ENCODE measurements at regions not wholly inside any gene's neighbourhood (a gene's known extent, or its start where the extent isn't known, plus 50 kb on each side); places are given as distances from the start of the nearest gene placed in this dataset.

- Histone ChIP-seq H3K27ac (ENCODE audit: low read depth, low read length, poor library complexity, severe bottlenecking) (no peak overlapping the region), H3K9me3 (ENCODE audit: low read length) (no peaks in the 10 kb centered on the region), H3K36me3 (ENCODE audit: insufficient read depth, low read length) (no peaks in the 10 kb centered on the region), H3K79me2 (ENCODE audit: insufficient read depth, low read depth, low read length) (no peaks in the 10 kb centered on the region), H3K4me3 (ENCODE audit: low read depth, low read length, poor library complexity, severe bottlenecking) (no peak overlapping the region), H3K9me2 (ENCODE audit: insufficient read depth, low read length) (no peaks in the 10 kb centered on the region), H2AFZ (ENCODE audit: low read length) (no peak overlapping the region), H3K4me2 (ENCODE audit: low read length) (no peak overlapping the region), H3K4me1 (ENCODE audit: insufficient read depth, low read length, poor library complexity, severe bottlenecking) (no peaks in the 10 kb centered on the region), H4K20me1 (ENCODE audit: insufficient read depth, low read length) (no peaks in the 10 kb centered on the region)
- ChIA-PET CTCF (ENCODE audit: unreplicated experiment) (no interaction called here), POLR2A (no interaction called here)
- intact Hi-C loops (cut with micrococcal nuclease; ENCODE audit: unreplicated experiment) = no loop called here
- no peak for DNase-seq (ENCODE audit: low spot score)
- no TSS peak for BruUV-seq (replicated peaks)
- TF ChIP-seq EZH2phosphoT487 (IDR thresholded peaks at IDR 0.05; ENCODE audit: borderline replicate concordance, low read depth, low read length) = no peak
- TF ChIP-seq, protein P1, sequence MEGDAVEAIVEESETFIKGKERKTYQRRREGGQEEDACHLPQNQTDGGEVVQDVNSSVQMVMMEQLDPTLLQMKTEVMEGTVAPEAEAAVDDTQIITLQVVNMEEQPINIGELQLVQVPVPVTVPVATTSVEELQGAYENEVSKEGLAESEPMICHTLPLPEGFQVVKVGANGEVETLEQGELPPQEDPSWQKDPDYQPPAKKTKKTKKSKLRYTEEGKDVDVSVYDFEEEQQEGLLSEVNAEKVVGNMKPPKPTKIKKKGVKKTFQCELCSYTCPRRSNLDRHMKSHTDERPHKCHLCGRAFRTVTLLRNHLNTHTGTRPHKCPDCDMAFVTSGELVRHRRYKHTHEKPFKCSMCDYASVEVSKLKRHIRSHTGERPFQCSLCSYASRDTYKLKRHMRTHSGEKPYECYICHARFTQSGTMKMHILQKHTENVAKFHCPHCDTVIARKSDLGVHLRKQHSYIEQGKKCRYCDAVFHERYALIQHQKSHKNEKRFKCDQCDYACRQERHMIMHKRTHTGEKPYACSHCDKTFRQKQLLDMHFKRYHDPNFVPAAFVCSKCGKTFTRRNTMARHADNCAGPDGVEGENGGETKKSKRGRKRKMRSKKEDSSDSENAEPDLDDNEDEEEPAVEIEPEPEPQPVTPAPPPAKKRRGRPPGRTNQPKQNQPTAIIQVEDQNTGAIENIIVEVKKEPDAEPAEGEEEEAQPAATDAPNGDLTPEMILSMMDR (conservative IDR thresholded peaks at IDR 0.05; ENCODE audit: low read length) = no peak
Observed at GRCh38 chr1:189192741-189193520, 1284.7 kb downstream of the BRINP3 start.

GRCh38 chr1:189205863-189206262 lies 1271.8 kb downstream of the BRINP3 start:
- CTCF ChIA-PET (ENCODE audit: unreplicated experiment) = no interaction called here
- TF ChIP-seq, protein P1 (conservative IDR thresholded peaks at IDR 0.05; ENCODE audit: low read length) = no peak
- TF ChIP-seq EZH2phosphoT487 (IDR thresholded peaks at IDR 0.05; ENCODE audit: borderline replicate concordance, low read depth, low read length) = no peak
- POLR2A ChIA-PET = no interaction called here
- H3K36me3 ChIP-seq (ENCODE audit: insufficient read depth, low read length) = no peaks in the 10 kb centered on the region
- no peaks in the 10 kb centered on the region for H3K9me3 ChIP-seq (ENCODE audit: low read length)
- no peaks in the 10 kb centered on the region for H3K79me2 ChIP-seq (ENCODE audit: insufficient read depth, low read depth, low read length)
- no peaks in the 10 kb centered on the region for H4K20me1 ChIP-seq (ENCODE audit: insufficient read depth, low read length)
- no peaks in the 10 kb centered on the region for H3K4me1 ChIP-seq (ENCODE audit: insufficient read depth, low read length, poor library complexity, severe bottlenecking)
- no peak overlapping the region for H3K4me3 ChIP-seq (ENCODE audit: low read depth, low read length, poor library complexity, severe bottlenecking)
- no peak overlapping the region for H3K27ac ChIP-seq (ENCODE audit: low read depth, low read length, poor library complexity, severe bottlenecking)
- DNase-seq (ENCODE audit: low spot score) = no peak
- no peak overlapping the region for H2AFZ ChIP-seq (ENCODE audit: low read length)
- BruUV-seq (replicated peaks) = no TSS peak
- no peaks in the 10 kb centered on the region for H3K9me2 ChIP-seq (ENCODE audit: insufficient read depth, low read length)
- intact Hi-C loops (cut with micrococcal nuclease; ENCODE audit: unreplicated experiment) = no loop called here
- H3K4me2 ChIP-seq (ENCODE audit: low read length) = no peak overlapping the region

DNA sequence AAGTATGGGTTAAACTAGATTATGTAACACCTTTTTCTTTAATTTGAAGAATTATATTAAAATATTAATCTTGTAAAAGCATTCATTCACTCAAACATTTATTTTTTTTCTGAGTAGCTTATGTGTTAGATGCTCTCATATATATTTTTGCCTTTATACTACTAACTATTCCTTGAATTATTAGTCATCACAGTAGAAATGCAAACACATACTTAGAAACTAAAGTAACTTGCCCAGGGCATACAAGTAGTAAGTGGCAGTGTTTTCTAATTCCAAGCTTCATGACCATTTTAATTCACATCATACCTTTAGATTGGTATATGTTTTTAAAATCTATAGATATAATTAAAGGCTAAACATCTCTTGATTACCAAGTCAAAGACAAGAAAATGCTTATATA lies 1271.0 kb downstream of the BRINP3 start:
- no peaks in the 10 kb centered on the region for H3K4me1 ChIP-seq (ENCODE audit: insufficient read depth, low read length, poor library complexity, severe bottlenecking)
- no peaks in the 10 kb centered on the region for H3K79me2 ChIP-seq (ENCODE audit: insufficient read depth, low read depth, low read length)
- no peaks in the 10 kb centered on the region for H3K9me3 ChIP-seq (ENCODE audit: low read length)
- no TSS peak for BruUV-seq (replicated peaks)
- no peak for DNase-seq (ENCODE audit: low spot score)
- H3K36me3 ChIP-seq (ENCODE audit: insufficient read depth, low read length) = no peaks in the 10 kb centered on the region
- intact Hi-C loops (cut with micrococcal nuclease; ENCODE audit: unreplicated experiment) = no loop called here
- TF ChIP-seq, protein P1 (conservative IDR thresholded peaks at IDR 0.05; ENCODE audit: low read length) = no peak
- no peak for TF ChIP-seq EZH2phosphoT487 (IDR thresholded peaks at IDR 0.05; ENCODE audit: borderline replicate concordance, low read depth, low read length)
- ChIA-PET CTCF (ENCODE audit: unreplicated experiment) (no interaction called here), POLR2A (no interaction called here)
- H3K9me2 ChIP-seq (ENCODE audit: insufficient read depth, low read length) = no peaks in the 10 kb centered on the region
- H4K20me1 ChIP-seq (ENCODE audit: insufficient read depth, low read length) = no peaks in the 10 kb centered on the region
- H2AFZ ChIP-seq (ENCODE audit: low read length) = no peak overlapping the region
- H3K27ac ChIP-seq (ENCODE audit: low read depth, low read length, poor library complexity, severe bottlenecking) = no peak overlapping the region
- no peak overlapping the region for H3K4me3 ChIP-seq (ENCODE audit: low read depth, low read length, poor library complexity, severe bottlenecking)
- H3K4me2 ChIP-seq (ENCODE audit: low read length) = no peak overlapping the region

Measured in OCI-LY7 (cell line).